ENCODE measurements at regions not wholly inside any gene's neighbourhood (a gene's known extent, or its start where the extent isn't known, plus 50 kb on each side); places are given as distances from the start of the nearest gene placed in this dataset.

- CTCF ChIA-PET (ENCODE audit: low intra/inter-chr PET ratio, low total read pairs), result no interaction called here
- H3K36me3 ChIP-seq (replicated peaks in 1 of 2; ENCODE audit: control insufficient read depth in 1 of 2, insufficient read depth in 2 of 2, low read length in 2 of 2), result no peaks in the 10 kb centered on the region
- intact Hi-C loops (cut with micrococcal nuclease; ENCODE audit: unreplicated experiment), result no loop called here
- TF ChIP-seq ZNF704 (CRISPR knock-in tag; IDR thresholded peaks at IDR 0.05; ENCODE audit: borderline replicate concordance) (no peak), ATAD3A (CRISPR knock-in tag; IDR thresholded peaks at IDR 0.05) (no peak), LBX2 (CRISPR knock-in tag; IDR thresholded peaks at IDR 0.05; ENCODE audit: borderline replicate concordance) (no peak), ZKSCAN1 (IDR thresholded peaks at IDR 0.05; ENCODE audit: low read length) (no peak), BCLAF1 (IDR thresholded peaks at IDR 0.05) (no peak), ZNF569 (CRISPR knock-in tag; IDR thresholded peaks at IDR 0.05; ENCODE audit: borderline replicate concordance) (no peak), ZNF121 (CRISPR knock-in tag; IDR thresholded peaks at IDR 0.05) (no peak), ZBTB3 (CRISPR knock-in tag; IDR thresholded peaks at IDR 0.05; ENCODE audit: borderline replicate concordance, low read depth) (no peak), ZNF749 (CRISPR knock-in tag; IDR thresholded peaks at IDR 0.05; ENCODE audit: borderline replicate concordance) (no peak)
- TF ChIP-seq, protein P1, sequence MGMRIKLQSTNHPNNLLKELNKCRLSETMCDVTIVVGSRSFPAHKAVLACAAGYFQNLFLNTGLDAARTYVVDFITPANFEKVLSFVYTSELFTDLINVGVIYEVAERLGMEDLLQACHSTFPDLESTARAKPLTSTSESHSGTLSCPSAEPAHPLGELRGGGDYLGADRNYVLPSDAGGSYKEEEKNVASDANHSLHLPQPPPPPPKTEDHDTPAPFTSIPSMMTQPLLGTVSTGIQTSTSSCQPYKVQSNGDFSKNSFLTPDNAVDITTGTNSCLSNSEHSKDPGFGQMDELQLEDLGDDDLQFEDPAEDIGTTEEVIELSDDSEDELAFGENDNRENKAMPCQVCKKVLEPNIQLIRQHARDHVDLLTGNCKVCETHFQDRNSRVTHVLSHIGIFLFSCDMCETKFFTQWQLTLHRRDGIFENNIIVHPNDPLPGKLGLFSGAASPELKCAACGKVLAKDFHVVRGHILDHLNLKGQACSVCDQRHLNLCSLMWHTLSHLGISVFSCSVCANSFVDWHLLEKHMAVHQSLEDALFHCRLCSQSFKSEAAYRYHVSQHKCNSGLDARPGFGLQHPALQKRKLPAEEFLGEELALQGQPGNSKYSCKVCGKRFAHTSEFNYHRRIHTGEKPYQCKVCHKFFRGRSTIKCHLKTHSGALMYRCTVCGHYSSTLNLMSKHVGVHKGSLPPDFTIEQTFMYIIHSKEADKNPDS (CRISPR knock-in tag; IDR thresholded peaks at IDR 0.05), result no peak
These were observed 694.7 kb upstream of the SALL1 start for GRCh38 chr16:51845586-51846305.

More at GRCh38 chr16:51845586-51846305, 694.7 kb upstream of the SALL1 start:
- Histone ChIP-seq H2AFZ (ENCODE audit: low read length) (no peak overlapping the region), H3K4me3 (replicated peaks in 1 of 3; ENCODE audit: insufficient read depth in 1 of 3, low read depth in 2 of 3, low read length in 3 of 3) (no peak overlapping the region), H3K4me2 (ENCODE audit: low read depth, low read length) (no peak overlapping the region), H3K4me1 (ENCODE audit: insufficient read depth, low read length) (no peaks in the 10 kb centered on the region), H3K9me3 (ENCODE audit: low read length) (no peaks in the 10 kb centered on the region), H3K9ac (ENCODE audit: insufficient read depth, low read depth, low read length) (no peak overlapping the region), H3K27me3 (ENCODE audit: control insufficient read depth in 1 of 2, insufficient read depth in 2 of 2, low read length in 2 of 2) (no peaks in the 10 kb centered on the region), H3K79me2 (ENCODE audit: insufficient read depth, low read length) (no peaks in the 10 kb centered on the region), H4K20me1 (ENCODE audit: insufficient read depth, low read length) (no peaks in the 10 kb centered on the region), H3K27ac (ENCODE audit: extremely low read length, insufficient read depth, low read length) (no peak overlapping the region)
- BruUV-seq (replicated peaks), result no TSS peak
- POLR2A ChIA-PET, result no interaction called here
- no peak for DNase-seq (ENCODE audit: low spot score)
- ATAC-seq, result no peak
- FAIRE-seq, result no peak
- in situ Hi-C loops (cut with HindIII; ENCODE audit: extremely low pct_ligation_motif_present, low pct_unique_long_range_greater_than_20kb), result no loop called here
- WGBS (ENCODE audit: low lambda C conversion rate), result 50% methylated on average over 19 of the region's 19 CpGs
